IPS-NIHi7 (cell line): ENCODE measurements at regions not wholly inside any gene's neighbourhood (a gene's known extent, or its start where the extent isn't known, plus 50 kb on each side); places are given as distances from the start of the nearest gene placed in this dataset.
"Not testable (repeated sequence)": the region's sequence is repeated elsewhere in the genome, so short reads cannot be mapped to it uniquely, and the experiment has no call there.

Source experiments
- DNase-seq: peaks from one replicate; pipeline ENCODE4 v3.0.0; 2012; ENCODE audit warnings: mixed read lengths; ENCODE audit errors: extremely low spot score

DNA sequence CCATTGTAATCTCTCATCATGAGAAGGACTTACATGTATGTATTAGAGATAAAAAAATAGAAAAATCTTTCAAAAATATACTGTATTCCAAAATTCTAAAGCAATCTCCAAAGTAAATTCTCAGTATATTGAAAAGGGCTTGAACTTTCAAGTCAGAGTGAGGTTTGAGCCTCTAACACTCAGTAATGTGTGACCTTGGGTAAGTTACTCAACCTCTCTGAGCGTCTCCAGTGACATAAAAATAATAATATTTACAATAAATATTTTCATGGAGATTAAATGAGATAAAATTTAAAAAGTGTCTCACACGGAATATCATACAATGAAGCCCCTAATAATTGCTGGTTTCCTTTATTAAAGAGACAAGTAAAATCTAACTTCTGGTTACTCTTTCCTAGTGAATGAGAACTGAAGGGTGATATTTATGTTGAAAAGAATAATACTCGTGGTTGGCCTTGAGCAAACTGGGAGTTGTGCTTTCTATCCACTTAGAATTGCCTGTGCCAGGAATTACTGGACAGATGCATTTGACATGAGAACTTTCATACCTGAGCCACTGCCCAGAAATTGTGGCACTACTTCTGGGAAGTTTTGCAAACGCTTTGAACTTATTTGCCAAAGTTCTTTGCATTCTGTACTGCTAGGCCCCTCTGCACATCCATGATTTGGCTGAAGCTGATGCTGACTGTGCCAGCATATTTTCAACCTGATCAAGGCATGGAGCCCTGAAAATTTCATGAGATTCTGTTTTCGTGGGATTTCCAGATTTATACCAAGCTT lies 933.7 kb downstream of the GALC start:
- no peak for DNase-seq

DNA sequence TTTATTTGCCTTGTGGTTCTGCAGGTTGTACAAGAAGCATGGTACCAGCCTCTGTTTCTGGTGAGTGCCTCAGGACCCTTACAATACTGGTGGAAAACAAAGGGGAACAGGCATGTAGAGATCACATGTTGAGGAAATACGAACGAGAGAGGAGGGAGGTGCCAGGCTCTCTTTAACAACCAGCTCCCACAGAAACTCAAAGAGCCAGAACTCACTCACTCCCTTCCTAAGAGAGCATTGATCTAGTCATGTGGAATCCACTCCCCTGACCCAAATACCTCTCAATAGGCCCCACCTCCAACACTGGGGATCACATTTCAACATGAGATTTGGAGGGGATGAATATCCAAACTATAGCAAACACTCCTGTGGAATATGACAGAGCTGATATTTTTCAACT lies 938.0 kb downstream of the GALC start:
- DNase-seq: no peak

DNA sequence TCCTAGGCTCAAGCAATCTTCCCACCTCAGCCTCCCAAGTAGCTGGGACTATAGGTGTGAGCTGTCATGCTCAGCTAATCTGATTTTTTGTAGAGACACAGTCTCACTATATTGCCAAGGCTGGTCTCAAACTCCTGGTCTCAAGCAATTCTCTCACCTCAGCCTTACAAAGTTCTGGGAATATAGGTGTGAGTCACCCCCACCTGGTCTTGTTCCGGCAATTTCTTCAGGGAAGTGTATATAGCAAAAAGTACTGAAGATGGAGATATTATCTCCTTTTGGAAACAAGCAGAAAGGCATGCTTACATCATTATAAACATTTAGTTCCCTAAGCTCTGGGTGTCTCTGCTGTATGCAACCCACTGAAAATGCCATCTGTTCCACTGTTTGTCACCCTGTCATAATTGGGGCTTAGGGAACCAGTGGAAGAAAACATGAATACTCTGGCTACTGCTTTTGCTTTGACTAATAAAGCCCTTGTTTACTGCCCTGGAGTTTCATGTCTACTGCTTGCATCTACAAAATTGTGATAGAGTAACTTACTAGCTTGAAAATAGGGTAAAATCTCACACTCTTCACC lies 940.2 kb downstream of the GALC start:
- DNase-seq: no peak

DNA sequence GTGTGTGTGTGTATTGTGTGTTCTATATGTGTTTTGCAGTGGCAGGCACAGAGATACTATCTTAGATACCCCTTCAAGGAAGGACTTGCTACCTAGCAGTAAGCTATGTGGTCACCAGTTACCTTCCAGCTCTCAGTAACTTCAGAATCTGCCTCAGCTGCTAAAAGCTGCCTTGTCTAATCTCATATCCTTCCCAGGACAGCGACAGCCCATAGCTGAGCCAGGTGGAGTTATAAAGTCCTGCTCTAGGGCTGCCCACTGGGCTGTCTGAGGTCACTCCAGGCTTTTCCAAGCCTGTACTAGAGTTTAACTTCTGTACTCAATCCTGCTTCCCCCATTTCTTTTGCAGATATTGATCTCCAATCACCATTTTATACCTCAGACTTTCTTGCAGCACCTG lies 942.6 kb downstream of the GALC start:
- no peak for DNase-seq

DNA sequence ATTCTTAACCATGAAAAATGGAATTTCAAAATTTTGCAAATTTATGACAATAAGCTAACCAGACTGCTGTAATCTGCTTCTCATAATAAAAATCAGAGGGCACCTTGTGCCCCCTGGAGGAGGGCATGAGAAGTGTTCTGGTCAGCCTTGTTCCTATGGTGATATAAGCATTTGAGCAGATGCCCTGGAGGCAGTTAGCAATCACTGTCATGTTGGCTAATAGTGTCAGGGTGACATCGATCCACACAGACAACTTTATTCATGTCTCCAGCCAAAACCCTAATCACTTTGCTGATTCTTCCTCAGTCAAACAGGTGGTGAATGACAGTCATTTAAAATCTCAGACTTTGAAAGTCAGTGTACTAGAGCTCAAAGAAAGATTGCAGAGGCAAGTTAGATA lies 943.0 kb downstream of the GALC start:
- DNase-seq: peak; percentile 73

DNA sequence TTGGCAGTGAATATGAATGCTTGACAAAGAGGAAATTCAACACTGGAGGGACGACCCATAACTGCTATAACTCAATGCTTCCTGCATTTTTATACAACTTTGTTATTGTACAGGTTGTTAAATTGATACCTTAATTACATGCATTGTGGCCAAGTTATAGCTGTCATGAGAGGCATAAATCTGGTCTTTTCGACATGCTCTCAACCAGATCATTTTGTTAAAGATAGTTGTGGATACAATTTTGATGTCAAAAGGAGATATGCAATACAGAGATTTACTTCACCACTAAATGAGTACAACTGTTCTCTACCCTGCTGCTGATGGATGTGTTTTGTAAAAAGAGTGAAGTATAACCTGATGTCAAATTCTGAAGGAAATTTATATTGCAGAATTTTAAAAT lies 946.0 kb downstream of the GALC start:
- DNase-seq: no peak

DNA sequence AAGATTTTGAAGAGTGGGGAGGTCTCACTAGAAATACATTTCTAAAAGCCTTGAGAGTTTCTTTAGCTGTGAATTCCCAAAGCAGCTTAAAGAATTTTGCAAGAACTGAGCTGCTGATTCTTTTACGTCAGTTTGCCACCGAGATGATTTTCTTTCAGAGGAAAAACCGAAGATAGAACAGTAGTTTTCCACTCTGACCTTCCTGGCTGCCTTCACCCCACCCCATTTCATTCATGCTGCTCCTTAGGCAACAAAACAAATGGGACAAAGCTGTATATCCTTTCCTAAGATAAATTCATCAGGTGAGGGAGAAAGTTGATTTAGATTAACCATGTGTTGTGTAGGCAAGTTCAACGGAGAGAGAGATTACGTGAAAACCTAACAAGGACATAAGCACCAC lies 947.0 kb downstream of the GALC start:
- DNase-seq: no peak

DNA sequence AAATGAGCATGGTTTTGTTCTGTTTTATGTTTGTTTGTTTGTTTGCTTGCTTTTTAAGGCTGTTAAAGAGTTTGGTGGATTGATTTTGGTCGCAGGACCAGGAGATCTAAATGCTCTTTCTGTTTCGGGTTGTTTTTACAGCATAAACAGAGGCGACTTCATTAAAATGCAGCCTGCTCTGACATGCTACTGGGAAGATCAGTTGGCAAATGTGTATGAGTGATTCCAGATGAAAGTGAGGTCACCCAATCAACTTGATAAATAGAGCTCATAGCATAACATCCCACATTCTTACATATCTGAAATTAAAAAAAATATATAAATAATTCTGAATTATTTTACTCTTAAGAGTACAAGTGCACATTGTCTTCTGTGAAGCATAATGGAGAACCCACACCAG lies 947.7 kb downstream of the GALC start:
- DNase-seq: no peak

DNA sequence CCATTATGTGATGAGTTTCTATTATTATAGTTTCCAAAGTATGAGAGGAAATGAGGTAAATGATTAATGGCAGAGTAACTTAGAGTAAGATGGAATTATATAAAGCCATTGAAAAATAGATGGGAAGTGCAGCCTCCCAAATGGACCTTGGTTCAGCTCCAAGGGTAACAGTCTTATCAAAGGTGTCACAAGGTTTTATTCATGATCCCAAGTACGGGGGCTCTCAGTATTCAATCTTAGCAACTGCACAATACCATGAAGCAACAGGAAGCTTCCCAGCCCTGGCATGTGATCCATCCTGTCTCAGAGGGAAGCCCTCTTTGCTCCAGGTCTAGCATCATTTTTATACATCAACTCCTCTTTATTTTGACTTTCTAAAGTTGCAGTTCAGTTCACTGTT lies 948.2 kb downstream of the GALC start:
- no peak for DNase-seq

DNA sequence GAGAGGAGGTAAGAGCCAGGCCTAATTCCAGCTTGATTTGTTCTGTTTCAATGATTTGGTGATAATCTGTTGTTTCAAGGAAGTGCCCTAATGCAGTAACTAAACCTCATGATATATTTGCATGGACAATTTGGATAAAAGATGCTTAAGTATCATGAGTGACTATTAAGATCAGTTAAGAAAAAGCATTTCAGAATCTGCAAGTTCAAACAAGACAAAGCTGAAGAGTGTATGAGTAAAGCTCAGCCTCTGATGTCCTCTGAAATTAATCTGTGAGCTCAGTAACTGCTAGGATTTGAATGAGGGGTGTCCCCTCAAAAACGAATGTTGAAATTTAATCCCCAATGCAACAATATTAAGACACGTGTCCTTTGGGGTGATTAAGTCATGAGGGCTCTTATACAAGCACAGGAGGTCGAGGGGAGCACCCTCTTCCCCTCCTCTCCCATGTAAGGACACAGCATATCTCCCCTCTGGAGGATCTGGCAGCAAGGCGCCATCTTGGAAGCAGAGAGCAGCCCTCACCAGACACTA lies 949.2 kb downstream of the GALC start:
- DNase-seq: no peak

DNA sequence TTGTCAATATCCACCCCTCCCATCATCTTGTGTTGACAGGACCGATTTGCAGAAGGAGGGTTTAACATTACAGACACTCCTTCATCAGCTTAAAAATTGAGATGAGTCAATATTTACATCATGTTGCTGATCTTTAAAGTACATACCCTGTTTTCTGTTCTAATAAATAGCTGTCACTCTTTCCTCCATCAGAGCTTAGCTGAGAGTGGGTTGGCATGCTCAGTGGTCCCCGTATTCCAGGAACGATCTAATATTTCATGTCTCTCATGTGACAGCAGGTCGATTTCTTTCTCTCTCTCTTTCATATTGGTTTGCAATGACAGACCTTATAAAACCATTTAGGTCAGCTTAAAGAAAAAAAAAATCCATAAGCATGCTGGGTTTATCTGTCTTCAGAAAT lies 950.6 kb downstream of the GALC start:
- DNase-seq: no peak

DNA sequence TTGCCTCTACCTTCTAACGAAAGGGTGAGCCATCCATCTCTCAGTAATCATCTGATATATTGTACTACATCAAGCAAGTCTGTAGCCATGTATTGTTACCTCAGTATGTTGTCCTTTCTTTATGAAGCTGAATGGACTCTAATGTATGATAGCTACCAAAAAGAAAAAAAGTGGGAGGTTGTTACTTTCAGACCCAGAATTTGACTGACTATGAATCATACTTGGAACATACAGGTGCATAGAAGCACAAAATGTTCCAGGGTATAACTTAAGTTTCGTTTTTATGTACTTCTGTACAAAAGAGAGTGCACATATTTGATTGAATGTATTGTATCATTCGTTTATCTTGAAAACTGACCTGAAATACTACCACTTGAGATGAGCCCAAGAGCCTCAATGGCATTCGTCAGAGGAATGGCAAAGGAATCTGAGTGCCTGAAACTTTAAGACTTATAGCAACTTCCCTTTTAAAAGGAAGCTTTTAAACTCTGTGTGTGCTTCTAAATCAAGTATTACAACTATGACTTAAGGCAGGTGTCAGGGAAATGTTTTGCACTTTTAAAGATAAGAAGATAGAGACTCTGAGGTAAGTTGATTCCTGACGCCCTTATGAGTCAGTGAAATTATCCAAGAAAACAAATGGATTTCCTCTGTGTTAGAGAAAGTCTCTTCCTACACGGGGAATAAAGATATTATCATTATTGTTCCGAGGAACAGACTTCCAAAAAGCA lies 951.5 kb downstream of the GALC start:
- no peak for DNase-seq

DNA sequence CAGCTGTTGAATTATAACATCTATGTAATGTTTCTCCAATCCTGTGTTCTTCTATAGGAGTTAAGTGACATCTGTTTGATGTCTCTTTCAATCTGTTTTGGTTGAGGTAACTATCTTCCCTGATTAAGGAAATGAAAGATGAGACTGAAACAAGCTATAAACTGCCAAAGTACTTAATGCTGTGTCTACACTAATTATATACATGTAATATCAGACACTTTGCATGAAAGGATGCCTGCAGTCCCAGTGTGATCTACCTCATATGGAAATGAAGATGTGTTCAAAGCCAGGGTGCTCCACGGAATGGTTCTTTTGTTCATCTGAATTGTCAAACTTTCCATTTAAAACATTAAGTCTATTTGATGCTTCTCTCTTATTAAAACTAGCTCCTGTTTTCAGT lies 958.3 kb downstream of the GALC start:
- no peak for DNase-seq

DNA sequence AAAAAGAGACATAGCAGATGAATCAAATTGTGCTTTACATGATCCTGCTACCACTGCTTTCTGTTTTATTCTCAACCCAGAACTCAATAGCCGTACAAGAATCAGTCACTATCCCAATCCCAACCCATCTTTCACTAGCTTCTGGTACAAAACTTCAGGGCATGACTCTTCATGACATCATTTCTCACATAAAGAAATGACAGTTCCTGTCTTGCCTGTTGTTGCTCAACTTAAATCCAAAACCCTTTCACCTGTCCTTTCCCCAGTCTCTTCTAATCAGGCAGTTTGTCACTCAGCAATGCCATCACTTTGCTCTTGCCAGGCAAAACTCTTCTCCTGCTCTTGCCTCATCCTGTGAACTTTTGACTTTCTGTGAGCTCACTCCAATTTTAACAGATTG lies 962.8 kb downstream of the GALC start:
- no peak for DNase-seq

DNA sequence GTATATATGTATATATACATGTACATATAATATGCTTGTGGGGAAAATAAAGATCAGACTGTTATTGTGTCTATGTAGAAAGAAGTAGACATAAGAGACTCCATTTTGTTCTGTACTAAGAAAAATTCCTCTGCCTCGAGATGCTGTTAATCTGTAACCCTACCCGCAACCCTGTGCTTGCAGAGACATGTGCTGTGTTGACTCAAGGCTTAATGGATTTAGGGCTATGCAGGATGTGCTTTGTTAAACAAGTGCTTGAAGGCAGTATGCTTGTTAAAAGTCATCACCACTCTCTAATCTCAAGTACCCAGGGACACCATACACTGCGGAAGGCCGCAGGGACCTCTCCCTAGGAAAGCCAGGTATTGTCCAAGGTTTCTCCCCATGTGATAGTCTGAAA lies 972.9 kb downstream of the GALC start:
- DNase-seq: not testable (repeated sequence)

DNA sequence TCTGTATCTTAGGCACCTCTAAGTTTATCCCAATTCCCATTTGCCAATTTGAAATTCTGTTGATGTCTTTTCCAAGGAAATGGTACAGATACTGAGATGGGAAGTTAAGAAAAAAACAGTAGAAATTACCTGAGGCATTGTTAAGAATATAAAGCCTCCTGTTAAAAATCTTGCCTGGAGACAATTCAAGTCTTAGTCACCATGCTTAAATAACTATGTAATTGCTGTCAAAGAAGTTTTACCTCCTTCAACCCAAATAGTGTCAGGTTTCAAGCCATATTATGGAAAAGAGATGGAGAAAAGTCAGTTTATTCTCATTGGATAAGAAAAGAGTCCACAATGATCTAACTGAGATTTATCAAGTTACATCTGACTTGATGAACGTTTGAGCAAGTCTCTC lies 974.7 kb downstream of the GALC start:
- no peak for DNase-seq

DNA sequence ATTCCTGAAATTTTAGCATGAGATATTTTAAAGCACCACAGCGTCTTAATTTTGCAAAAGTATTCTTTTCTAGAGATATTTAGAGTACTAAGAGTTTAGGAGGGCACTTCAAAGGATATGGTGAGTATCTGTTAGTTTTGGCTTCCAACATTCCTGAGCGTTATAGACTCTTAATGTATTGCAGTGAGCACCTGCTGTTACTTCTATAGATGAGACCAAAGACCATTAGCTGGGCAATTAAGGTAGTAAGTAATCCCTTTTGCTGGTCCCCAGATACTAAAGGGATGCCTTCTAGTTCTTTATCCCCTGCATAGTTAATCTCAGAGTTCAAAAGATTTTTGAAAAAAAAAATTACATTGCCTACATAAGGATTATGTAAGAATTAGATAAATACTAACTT lies 975.6 kb downstream of the GALC start:
- no peak for DNase-seq

DNA sequence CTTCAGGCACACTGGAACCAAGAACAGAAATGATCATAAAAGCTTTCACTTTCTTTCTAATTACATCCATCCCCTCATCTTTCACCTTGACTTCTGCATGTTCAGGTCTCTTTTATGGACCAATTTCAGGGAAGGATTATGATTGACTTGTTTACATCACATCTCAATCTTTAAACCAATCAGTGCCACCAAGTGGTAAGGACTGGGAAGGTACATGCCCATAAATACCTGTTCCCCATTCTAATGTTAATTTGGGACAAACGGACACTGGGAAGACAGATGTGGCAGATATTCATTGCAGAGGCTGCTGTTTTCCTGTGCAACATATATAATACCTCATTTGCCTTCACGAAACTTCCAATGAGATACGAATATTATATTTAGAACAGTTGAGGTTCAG lies 978.1 kb downstream of the GALC start:
- DNase-seq: no peak

DNA sequence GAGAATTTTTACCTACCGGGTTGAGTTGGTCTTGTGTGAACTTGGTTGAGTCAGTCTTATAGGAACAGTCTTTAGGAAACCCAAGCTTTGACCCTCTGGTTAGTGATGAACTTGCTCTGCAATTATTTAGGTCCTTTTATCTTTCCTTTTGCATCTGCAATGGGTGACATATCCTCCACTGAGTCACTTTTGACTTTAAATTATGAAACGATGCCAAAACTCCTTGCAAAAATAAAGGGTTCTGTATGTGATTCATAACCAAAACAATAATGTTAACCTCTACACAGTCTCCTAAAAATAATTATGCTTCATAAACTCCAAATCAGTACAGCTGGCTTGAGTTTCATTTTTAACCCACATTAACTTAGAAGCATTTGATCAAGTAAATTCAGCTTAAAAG lies 979.4 kb downstream of the GALC start:
- no peak for DNase-seq

DNA sequence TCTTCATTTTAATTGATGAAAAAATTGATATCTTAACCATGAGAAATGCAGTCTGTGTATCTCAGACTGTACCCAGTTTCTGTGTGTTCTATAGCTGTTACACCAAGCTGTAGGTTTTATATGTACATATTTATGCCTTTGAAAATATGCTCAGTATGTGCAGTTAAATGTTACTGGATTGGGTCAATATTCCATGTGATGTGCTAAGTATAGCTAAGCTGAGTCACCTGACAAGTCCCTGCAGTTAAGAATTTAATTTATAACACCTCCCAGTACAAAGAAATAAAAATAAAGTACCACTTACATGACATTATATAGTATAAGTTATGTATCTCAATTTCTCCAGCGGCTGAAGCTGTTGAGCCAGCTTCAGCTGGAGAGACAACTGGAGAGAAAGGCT lies 984.0 kb downstream of the GALC start:
- DNase-seq: no peak

DNA sequence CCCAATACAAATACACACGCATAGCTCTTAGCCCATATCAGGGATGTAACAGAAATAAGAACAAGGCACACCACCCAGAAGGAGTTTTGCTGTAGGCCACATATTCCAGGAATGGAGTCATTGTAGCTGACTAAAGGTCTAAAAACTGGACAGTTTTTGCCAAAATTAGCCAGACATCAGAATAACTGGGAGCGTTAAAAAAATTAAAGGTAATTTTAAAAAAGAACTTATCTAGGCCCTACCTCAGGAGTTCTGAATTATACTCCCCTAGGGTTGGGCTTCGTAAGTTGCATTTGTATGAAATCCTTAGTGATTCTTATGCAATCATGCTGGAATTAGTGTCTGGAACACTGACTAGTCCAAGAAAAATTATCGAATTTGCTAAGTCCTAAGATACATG lies 987.7 kb downstream of the GALC start:
- no peak for DNase-seq

DNA sequence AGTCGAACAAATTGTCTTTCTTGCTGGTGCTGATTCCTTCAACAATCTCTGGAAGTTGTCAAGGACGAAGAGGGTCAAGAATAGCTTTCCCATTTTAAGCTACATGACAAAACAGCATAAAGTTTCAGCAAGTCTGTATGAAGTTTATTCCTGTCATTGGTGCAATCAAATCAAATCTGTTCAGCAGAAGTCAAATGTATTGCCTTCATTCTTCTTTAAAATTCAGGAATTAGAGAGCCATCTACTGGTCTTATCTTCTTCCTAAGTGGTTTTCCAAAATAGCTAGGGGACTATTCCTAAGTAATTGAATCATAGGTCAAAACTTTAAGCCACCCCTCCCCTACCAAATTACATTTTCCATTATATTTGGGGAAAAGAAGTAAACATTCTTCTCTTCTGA lies 990.2 kb downstream of the GALC start:
- DNase-seq: no peak

DNA sequence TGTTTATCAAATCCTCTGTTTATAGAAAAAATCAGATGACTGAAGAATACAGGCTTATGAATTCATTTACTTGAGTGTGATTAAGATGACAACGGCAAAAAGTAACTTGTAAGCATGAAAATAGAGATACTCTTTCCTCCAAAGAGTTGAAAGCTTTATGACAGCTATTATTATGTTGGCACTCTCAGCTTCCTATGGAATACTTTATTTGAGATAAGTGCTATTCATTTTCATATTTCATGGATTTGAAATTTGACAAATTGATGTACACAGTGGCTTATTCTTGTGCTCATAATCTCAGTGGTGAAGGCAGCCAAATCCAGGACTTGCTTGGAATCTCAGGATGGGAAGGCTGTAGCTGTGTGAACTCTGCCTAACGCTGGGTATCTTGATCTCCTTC lies 991.6 kb downstream of the GALC start:
- DNase-seq: no peak
